HG03196 (cell line): ENCODE measurements at regions not wholly inside any gene's neighbourhood (a gene's known extent, or its start where the extent isn't known, plus 50 kb on each side); places are given as distances from the start of the nearest gene placed in this dataset.

Source experiments
- ATAC-seq: cut with Tn5 transposase; IDR thresholded peaks from one replicate; pipeline ENCODE4 v1.9.1; 2021; ENCODE audit not compliant: unreplicated experiment

DNA sequence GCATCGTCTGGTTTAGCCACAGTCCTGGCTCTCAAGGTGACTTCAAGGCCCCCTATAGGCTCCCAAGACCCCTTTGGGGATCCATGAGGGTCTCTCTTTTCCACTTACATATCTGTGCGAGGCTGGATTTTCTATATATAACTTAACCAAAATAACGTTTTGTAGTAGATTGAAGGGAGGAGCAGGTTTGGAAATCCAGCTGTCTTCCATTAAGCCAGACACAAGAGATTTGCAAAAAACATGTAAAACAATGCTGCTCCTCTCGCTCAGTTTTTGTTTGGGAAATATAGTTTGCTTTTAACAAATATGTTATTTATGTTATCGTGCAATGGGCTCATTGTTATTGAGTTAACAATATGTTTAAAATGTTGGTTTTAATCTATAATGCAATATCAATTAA lies 811.2 kb downstream of the TYW1 start:
- ATAC-seq, result no peak

DNA sequence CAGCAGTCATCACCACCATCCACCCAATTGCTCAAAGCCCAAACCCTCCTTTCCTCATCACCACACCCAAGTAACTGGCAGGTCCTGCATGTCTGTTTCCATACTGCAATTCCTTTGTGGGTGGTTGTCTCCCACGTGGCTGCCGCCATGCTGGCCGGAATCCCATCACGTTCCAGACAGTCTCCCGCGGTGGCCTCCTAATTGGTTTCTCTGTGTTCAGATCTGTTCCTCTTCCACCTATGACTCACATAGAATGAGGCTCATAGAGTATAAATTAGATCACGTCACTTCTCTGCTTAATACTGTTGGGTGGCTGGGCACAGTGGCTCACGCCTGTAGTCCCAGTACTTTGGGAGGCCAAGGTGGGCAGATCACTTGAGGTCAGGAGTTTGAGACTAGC lies 813.0 kb downstream of the TYW1 start:
- ATAC-seq, result no peak

DNA sequence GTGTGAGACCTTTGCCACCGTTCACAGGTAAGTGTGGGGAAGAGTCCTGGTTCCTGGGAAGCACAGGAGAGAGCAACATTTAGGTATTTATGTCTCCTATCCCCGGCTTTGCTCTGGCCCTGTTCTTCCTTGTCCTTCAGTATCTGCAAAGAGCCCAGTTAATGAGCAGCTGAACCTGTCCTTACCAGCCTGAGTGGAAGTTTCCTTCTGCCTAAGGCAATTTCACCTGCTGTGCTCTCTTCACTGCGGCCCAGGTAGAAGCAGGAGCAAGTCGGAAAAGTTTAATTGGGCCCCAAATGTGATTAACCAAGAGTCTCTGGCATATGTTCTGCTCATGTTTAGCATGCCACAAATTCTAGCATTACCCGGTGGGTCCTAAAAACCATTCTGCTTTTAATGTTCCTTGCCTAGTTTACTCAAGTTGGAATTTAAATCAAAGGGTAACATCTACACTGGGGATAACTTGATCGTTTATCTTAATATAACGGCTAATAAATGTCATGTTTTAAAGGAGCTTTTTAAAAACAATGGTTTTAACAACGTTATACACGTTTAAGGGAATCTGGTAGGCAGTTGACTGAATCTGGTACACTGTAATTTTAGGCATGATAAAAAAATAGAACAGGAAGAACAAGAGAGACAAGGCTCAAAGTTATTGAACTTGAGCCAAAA lies 817.1 kb downstream of the TYW1 start:
- ATAC-seq, result no peak

DNA sequence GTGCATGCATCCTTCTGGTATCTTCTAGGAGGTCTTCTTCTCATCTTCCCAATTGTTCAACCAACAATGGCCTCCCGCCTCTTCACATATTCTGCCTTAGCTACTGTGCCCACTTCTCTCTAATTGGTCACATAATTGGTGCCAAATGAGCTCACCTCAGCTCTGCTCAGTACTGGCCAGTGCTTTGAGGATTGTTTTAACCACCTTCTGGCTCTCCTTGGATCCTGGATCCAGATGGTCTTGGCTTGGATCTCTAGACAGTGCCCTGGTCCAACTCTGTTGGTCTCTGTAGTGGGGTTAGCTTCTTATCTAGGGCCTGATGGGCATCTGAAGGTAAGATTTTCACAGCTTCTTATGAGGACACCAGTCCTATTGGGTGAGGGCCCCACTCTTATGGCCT lies 820.8 kb downstream of the TYW1 start:
- ATAC-seq, result no peak

DNA sequence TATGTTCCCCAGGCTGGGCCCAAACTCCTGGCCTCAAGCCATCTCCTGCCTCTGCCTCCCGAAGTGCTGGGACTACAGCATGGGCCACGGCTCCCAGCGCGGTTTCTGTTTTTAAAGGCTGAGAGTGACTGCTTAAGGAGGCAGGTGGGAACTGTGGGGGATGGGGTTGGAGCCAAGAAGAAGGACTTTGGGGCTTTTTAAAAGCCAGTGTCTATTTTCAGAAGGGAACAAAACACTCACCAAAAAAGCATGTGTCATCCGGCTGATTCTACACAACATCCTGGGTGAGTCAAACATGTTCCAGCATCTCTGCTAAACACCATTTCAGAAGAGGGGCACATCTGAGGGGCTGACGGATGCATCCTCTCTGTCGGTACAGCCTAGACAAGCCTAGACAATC lies 824.5 kb downstream of the TYW1 start:
- no peak for ATAC-seq

DNA sequence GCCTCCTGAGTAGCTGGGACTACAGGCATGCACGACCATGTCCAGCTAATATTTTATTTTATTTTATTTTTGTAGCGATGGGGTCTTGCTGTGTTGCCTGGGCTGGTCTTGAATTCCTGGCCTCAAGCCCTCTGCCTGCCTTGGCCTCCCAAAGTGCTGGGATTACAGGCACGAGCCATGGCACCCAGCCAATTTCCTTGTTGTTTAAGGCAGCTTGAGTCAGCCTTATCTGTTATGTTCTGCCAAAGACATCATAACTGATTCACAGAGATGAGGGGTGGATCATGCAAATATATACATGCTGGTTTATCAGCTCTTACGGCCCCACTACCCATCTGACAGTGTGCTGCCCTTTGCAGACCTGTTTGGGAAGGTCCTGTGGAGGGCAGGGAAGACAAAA lies 826.7 kb downstream of the TYW1 start:
- no peak for ATAC-seq

DNA sequence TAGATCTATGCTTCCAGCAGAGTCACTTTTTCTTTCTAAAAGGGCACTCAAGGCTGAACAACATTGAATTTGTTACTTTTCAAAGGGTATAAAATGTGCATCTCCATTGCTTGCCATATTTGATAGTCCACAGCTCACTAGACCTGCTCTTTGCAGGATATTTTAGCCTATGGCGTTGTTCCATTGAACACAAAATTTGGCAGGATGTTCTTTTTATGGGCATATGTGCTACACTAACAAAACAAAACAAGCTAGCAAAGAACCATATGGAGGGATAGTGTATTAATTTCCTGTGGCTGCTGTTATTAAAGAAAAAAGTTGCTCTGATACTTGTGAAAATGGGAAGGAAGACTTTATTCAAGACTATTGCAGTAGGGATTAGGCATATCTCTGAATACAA lies 828.7 kb downstream of the TYW1 start:
- no peak for ATAC-seq

DNA sequence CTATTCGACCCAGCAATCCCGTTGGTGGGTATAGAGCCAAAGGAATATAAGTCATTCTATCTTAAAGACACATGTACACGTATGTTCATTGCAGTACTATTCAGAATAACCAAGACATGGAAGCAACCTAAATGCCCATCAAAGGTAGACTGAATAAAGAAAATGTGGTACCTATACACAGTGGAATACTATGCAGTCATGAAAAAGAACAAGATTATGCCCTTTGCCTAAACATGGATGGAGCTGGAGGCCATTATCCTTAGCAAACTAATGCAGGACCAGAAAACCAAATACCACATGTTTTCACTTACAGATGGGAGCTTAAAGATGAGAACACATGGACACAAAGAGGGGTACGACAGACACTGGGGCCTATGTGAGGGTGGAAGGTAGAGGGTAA lies 845.3 kb downstream of the TYW1 start:
- no peak for ATAC-seq

DNA sequence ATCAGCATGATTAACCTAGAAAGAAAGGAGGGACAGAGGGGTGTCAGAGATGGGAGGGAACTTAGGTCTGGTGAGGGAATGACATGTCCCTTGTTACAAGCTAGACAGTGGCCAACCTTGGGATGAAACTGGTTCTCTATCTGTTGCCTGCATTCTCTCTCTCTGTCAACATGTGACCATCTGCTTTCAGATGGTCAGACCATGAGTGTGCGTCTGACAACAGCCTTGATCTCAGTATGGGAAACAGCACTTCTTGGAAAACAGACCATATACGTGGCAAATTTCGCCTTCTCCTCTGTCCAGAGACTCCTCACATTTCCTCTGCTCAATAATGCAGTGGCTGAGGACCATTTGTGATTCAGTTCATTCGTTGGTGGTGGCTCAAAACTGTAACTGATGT lies 845.9 kb downstream of the TYW1 start:
- ATAC-seq, result no peak

DNA sequence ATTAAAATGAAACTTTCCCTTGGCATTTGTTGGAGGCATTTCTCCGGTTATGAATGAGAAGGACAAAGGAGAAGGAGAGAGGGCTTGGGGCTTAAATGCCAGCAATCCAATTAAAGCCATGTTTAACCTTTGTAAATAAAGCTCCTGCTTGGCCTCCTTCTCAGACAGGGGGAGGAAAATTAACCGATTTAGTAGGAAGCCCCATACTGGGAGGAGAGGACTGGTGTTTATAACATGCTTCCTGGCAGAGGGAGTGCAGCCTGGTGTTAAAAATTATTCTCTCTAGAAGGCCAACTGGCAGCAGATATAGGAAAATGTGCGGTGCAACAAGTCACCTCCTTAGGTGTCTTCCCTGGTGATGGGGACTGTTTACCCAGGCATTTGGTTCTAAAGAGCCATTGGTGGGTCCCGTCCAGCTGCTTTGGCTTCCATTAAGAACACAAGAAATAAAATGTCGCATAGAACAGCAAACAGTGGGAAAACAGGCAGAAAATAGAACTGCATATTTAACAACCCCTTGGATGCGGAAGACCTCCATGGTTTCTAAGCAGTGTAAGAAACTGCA lies 846.5 kb downstream of the TYW1 start:
- no peak for ATAC-seq

DNA sequence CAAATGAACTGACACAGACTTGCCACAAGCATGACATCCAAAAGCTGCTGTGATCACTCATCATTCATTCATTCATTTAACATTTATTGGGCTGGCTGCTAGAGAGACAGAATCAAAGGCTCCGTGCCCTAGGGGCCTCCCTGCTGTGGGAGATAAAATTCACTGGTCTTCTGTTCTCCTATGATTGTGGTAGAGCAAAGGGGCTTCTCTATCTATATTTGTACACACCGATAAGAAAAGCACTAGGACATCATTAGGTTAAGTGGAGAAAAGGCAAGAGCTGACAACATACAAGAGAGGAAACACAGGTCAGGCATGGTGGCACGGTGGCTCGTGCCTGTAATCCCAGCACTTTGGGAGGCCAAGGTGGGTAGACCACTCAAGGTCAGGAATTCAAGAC lies 847.0 kb downstream of the TYW1 start:
- no peak for ATAC-seq

DNA sequence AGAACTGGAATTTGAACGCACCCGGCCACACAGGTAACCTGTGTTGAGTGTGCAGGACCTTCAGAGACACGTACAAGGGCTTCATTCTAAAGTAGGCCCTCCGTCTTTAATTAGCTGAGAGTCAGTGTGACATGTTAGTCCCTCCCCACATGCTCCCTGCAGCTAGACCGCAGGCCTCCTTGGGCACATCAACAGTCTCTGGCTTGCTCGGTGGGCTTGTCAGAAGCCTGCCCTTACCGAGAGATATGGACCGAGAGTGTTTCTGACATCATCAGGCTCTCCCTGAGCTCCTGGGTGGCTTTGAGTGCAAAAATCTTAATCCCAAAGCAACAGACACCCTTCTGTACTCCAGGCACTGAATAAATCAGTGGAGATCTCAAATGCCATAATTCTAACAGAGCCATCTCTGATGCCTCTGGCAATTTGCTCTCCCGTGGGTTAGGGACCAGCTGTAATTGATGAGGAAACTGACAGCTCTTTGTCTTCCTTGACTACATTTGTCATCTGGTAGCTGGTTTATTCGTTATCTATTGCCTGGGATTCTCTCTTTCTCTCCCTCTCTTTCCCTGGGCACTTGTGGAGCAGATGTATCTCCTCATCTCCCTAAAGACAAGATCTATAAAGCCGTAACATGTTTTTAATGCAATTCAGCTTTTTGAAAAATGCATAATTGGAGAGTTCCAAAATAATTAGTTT lies 850.6 kb downstream of the TYW1 start:
- ATAC-seq, result no peak

DNA sequence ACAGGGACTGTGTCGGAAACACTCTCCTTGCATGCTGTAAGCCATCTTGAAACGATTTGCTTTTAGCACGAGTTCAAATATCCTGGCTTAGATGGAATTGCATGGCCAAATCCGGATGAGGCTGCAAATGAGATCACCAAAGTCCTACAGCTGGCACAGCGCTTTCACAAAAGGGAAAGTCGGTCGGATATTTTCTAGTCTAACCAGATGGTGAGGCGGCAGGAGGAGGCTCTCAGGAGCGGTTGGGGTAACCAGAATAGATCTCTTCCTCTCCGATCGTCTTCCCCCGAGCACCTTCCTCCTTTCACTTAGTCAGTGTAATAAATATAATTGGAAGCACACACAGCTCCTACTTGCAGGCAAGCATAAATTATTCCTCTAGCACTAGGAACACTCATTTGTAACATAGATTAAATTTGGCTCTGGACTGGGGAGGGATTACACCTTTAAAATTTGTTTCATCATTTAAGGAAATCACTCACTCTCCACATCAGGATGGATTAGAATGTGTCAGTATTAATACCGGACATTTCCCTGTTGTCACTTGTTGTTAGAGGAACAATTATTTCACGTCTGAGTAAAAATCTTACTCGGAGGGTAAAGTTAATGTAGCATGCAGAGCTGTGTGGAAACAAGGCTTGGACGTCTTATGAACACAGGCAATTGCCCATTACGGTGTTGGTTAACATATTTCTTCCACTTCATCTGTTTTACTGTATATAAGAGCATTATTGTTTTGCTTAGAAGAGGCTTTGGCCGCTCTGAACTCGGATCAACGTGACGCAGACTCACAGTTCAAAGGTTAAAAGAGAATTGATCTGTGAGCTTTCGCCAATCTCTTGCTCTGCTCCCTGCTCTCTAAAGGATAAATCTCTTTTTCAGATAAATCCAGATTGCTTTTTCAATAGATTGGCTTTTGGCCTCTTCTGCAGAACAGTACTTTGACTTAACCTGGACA lies 857.9 kb downstream of the TYW1 start:
- ATAC-seq, result no peak

DNA sequence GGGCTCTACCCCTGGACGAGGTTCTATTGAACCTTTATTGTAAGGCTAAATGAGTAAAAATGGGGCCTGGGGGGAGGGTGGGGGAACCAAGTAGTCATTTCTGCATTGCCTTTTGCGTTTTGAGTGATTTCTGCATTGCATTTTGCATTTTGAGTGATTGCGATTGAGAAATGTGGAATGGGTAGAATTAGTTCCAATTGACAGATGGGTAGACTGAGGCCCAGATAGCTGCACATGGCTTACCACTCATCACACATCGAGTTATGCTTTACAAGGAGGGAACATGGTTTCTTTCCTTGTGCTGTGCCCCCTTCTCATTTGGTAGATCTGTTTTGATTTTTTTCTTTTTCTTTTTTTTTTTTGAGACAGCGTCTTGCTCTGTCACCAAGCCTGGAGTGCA lies 858.7 kb downstream of the TYW1 start:
- ATAC-seq, result no peak

DNA sequence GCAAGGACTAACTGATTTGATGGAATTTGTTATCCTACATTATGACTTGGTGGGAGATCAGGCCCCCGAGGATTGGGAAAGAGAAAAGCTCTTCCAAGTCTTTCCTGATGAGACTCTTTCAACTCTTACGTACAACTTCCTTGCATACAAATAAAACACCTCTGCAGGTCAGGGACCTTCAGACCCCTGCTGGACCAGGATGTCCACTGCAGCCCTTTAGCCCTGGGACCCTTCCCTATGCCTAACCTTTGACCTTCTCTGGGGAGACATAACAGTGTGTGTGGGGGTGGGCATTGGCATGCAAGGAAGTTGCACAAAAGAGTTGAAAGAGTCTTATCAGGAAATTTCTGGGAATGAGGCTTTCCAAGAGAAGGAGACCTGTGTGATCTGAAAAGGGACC lies 859.4 kb downstream of the TYW1 start:
- no peak for ATAC-seq

DNA sequence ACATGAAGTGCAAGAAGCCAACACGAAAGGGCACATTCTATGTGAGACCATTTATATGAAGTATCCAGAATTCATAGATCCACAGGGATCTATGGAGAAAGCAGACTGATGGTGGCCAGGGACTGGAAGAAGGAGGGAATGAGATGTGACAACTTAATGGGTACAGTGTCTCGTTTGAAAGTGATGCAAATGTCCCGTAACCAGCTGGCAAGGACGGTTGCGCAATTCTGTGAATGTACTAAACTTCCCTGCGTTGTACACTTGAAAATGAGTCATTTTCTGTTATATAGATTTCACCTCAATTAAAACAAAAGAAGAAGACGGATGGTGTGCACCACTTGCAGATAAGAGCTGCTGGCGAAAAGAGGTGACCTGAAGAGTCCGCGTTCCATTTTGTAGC lies 861.1 kb downstream of the TYW1 start:
- no peak for ATAC-seq

DNA sequence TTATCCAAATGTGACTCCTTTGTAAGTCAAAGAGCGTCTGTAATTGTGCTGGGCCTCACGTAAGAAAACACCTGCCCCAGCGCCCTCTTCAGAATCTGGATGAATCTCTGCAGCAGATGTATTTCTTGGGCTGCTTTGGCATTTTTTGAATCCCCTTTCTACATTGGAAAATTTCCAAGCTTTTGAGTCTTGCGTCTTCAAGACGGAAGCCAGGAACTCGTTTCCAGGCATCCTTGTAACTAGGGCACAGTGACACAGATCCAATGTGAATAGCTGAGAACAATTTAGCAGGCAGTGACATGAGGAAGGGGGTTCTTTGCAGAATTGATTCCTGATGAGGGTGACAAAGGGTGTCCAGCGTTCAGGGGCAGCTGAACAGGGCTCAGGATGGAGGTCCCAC lies 862.3 kb downstream of the TYW1 start:
- ATAC-seq, result no peak

DNA sequence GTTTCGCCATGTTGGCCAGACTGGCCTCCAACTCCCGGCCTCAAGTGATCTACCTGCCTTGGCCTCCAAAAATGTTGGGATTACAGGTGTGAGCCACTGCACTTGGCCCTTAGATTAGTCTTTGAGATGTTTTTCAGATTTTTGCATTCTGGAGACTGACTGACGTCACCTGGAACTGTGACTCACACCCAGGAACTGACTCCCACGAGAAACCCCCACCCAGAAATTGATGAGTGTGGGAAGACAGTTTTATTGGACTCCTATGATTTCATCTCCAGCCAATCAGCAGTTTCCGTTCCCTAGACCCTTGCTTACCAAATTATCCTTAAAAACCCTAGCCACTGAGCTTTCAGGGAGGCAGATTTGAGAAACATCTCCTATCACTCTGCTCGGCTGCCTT lies 867.3 kb downstream of the TYW1 start:
- no peak for ATAC-seq

DNA sequence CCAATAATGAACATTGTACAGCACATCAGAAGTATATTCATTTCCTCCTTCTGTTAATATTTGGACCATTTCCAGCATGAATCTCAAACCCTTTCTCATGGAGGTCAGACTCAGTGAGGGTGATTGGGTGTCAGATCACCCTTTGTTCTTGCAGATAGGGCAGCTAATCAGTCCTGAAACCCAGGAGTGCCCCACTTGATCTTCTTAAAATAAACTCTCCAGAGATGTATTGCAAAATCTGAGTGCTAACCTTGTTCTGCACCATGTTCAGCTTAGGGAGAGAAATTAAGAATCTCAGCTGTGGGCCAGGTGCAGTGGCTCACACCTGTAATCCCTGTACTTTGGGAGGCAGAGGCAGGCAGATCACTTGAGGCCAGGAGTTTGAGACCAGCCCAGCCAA lies 869.4 kb downstream of the TYW1 start:
- ATAC-seq, result no peak

DNA sequence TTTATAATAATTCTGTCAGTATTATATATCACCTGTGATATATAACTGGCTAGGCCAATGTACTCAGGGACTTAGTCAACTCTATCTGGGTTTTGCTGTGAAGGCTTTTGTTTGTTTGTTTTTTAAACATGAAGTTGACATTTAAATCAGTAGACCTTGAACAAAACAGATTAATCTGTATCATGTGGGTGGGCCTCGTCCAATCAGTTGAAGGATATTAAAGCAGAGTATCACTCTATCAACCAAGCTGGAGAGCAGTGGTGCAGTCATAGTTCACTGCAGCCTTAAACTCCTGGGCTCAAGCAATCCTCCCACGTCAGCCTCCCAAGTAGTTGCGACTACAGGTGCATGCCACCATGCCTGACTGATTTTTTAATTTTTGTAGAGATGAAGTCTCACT lies 870.2 kb downstream of the TYW1 start:
- ATAC-seq, result no peak

DNA sequence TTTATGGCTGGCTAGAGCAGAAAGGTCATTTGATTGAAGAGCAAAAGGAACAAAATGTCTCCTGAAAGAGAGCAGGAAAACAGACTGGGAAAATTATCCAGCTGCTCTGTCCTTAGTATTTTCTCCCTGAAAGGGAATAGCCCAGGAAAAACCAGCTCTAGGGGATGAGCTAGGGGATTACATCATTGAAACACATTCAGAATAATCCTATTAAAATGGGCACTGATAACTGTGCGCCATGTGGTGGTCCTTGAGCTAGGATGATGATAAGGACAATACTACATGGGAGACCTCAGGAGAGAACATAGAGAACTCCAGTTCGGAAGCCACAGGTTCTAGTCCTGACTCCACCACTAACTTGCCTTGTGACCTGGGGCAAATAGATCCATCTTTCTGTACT lies 873.8 kb downstream of the TYW1 start:
- no peak for ATAC-seq

DNA sequence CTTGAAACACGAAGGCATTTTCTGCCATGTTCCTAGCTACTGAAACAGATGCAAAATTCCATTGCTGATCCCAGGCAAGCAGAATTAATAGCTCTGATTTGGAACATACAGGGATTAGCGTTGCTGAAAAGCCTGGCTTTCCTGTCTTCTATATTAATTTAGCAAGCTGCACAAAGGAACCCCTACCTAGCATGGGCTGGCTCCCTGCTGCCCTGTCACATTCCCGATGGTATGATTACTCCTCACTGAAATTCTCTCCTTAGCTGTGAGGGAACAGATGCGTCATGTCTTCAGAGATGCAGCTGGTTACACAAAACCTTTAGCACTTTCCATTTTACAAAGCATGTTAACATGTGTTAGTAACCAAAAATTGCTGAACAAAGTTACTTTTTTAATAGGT lies 878.9 kb downstream of the TYW1 start:
- ATAC-seq, result no peak
